RWPE1 (cell line): ENCODE measurements at regions not wholly inside any gene's neighbourhood (a gene's known extent, or its start where the extent isn't known, plus 50 kb on each side); places are given as distances from the start of the nearest gene placed in this dataset.

Source experiments
- CTCF ChIA-PET: fragments of 350-600 bp; sonication (Branson Sonifier 250); formaldehyde crosslinking; extraction: SDS; loops from one replicate; lab custom pipeline; 2021; lab: Yijun Ruan, JAX
- POLR2A ChIA-PET: fragments of 400-600 bp; formaldehyde crosslinking; extraction: SDS; loops from one replicate; lab custom pipeline; 2020; ENCODE audit warnings: antibody characterized with exemption; ENCODE audit not compliant: low non-redundant PET; lab: Yijun Ruan, JAX
- DNase-seq: peaks from one replicate; pipeline ENCODE4 v3.0.0; 2012; ENCODE audit warnings: low spot score
- H3K27ac ChIP-seq: fragments of 450-650 bp; 2 replicates; pipeline ENCODE4 v1.5.1; 2017
- CTCF ChIP-seq: fragments of 450-650 bp; conservative IDR thresholded peaks from 2 replicates; pipeline ENCODE4 v1.5.1; 2017; ENCODE audit warnings: low read depth, mild to moderate bottlenecking

- no peak for TF ChIP-seq CTCF
- no peak for DNase-seq
- H3K27ac ChIP-seq, result no peak overlapping the region
- ChIA-PET POLR2A (no interaction called here), CTCF (no interaction called here)
Measured at GRCh38 chr4:111501946-111502345, 643.3 kb upstream of the FAM241A start.

GRCh38 chr4:111502626-111503025, 642.6 kb upstream of the FAM241A start:
- CTCF ChIA-PET, result no interaction called here
- H3K27ac ChIP-seq, result no peak overlapping the region
- no peak for TF ChIP-seq CTCF
- DNase-seq, result no peak
- POLR2A ChIA-PET, result no interaction called here

GRCh38 chr4:111506706-111507105, 638.5 kb upstream of the FAM241A start:
- CTCF ChIA-PET, result interaction anchor here (0.5 kb wide), 1 partner anchor 193 kb away, joined by 4 read pairs; no protein-coding TSS in a partner anchor
- DNase-seq, result no peak
- H3K27ac ChIP-seq, result no peak overlapping the region
- POLR2A ChIA-PET, result no interaction called here
- TF ChIP-seq CTCF, result no peak

GRCh38 chr4:111510535-111510934, 634.7 kb upstream of the FAM241A start:
- CTCF ChIA-PET, result no interaction called here
- no peak for DNase-seq

GRCh38 chr4:111512081-111512783, 633.0 kb upstream of the FAM241A start:
- no peak overlapping the region for H3K27ac ChIP-seq
- peak; percentile 33 for DNase-seq
- TF ChIP-seq CTCF, result no peak
- POLR2A ChIA-PET, result no interaction called here
- CTCF ChIA-PET, result no interaction called here

More at GRCh38 chr4:111510535-111510934, 634.7 kb upstream of the FAM241A start:
- POLR2A ChIA-PET, result no interaction called here
- no peak overlapping the region for H3K27ac ChIP-seq
- no peak for TF ChIP-seq CTCF

GRCh38 chr4:111519683-111520082, 625.6 kb upstream of the FAM241A start:
- H3K27ac ChIP-seq, result no peak overlapping the region
- no peak for DNase-seq
- CTCF ChIA-PET, result no interaction called here
- POLR2A ChIA-PET, result no interaction called here
- TF ChIP-seq CTCF, result no peak
